Adrenal gland (tissue), 9 donors: ENCODE measurements at regions not wholly inside any gene's neighbourhood (a gene's known extent, or its start where the extent isn't known, plus 50 kb on each side); places are given as distances from the start of the nearest gene placed in this dataset.

Source experiments
- DNase-seq, 7 donors: peaks; one replicate each; pipeline ENCODE4 v3.0.0-alpha.2; 2019 to 2020
- H3K27ac ChIP-seq, 5 donors: fragments of 200-600 bp; sonication (generic) in 4 of 5; 1 replicate in 3 of 5; 2 replicates in 2 of 5; pipeline versions ENCODE4 v1.5.1 to v1.8.0; 2016 to 2020; ENCODE audit warnings: mild to moderate bottlenecking in 1 of 5
- H3K27me3 ChIP-seq: fragments of 200-600 bp; 2 replicates; pipeline ENCODE4 v1.8.0; 2021
- H3K36me3 ChIP-seq, 2 donors: fragments of 200-600 bp; replicated peaks in 1 of 2; 1 replicate in 1 of 2; 2 replicates in 1 of 2; pipeline versions ENCODE4 v1.5.1 to v1.8.0; 2018 to 2022
- H3K4me1 ChIP-seq, 2 donors: fragments of 200-600 bp; replicated peaks in 1 of 2; 1 replicate in 1 of 2; 2 replicates in 1 of 2; pipeline versions ENCODE4 v1.5.1 to v1.8.0; 2018 to 2021
- H3K4me3 ChIP-seq, 4 donors: fragments of 200-600 bp; sonication (generic) in 3 of 4; one replicate each; pipeline ENCODE4 v1.5.1; 2016 to 2018
- H3K9me3 ChIP-seq, 3 donors: fragments of 200-600 bp; sonication (generic) in 1 of 3; replicated peaks in 1 of 3; 1 replicate in 2 of 3; 2 replicates in 1 of 3; pipeline versions ENCODE4 v1.5.1 to v1.8.0; 2016 to 2021
- CTCF ChIP-seq, 6 experiments: fragments of 450-650 bp in 4 of 6; fragments of 200-600 bp in 2 of 6; sonication (generic) in 1 of 6; IDR thresholded peaks; 1 replicate in 5 of 6; 2 replicates in 1 of 6; pipeline versions ENCODE4 v1.5.1 to v1.8.0; 2016 to 2021; ENCODE audit warnings: antibody characterized with exemption in 6 of 6, mild to moderate bottlenecking in 2 of 6, moderate library complexity in 1 of 6
- POLR2A ChIP-seq, 2 donors: fragments of 450-650 bp; IDR thresholded peaks; one replicate each; pipeline ENCODE4 v1.6.1; 2017; ENCODE audit warnings: antibody characterized with exemption in 2 of 2, mild to moderate bottlenecking in 2 of 2, moderate library complexity in 1 of 2
- WGBS, 4 donors: extraction: QIAGEN DNeasy Blood & Tissue Kit in 2 of 4; methylation state at CpG; one replicate each; pipeline versions ENCODE4 v1.1.5 to v1.1.7; 2013 to 2017; 5-methylcytosine and 5-hydroxymethylcytosine counted together
- intact Hi-C, 2 donors: fragments of 100-400 bp; cut with DNase I; formaldehyde crosslinking; loops; one replicate each; pipeline versions ENCODE4 v1.14.1 to v1.15.0; 2022 to 2023
- donor health status: healthy with polysubstance abuse.
- donor health status: Bipolar disorder and iron deficiency.
- donor health status: DM: yes; HTN: yes; CAD: no.
- donor health status: DM: no; HTN: no; CAD: no.
- donor health status: DM: no; HTN: no; CAD: no.

- Histone ChIP-seq H3K36me3 (no peaks in the 10 kb centered on the region), H3K4me1 (peaks cover 0 to 19% of the 10 kb centered on the region in 2 donors), H3K4me3 (no peak overlapping the region), H3K9me3 (no peaks in the 10 kb centered on the region), H3K27me3 (no peaks in the 10 kb centered on the region), H3K27ac (no peak overlapping the region)
- peak in 5 of 7 donors; percentile 19 to 56 (median 51) for DNase-seq
- WGBS, 4 donors, result 89 to 100% (median 98%) methylated on average over 4 of the region's 4 CpGs
- intact Hi-C loops, result no loop called here
- TF ChIP-seq POLR2A (IDR thresholded peaks at IDR 0.05), result no peak
- TF ChIP-seq CTCF (IDR thresholded peaks at IDR 0.05), result no peak
These were observed 215.5 kb downstream of the TMEM167A start for GRCh38 chr5:82861701-82862100.

- DNase-seq, result no peak
- TF ChIP-seq CTCF (IDR thresholded peaks at IDR 0.05) (no peak), POLR2A (IDR thresholded peaks at IDR 0.05) (no peak)
- Histone ChIP-seq H3K4me3 (no peak overlapping the region), H3K4me1 (peaks cover 0 to 19% of the 10 kb centered on the region in 2 donors), H3K9me3 (no peaks in the 10 kb centered on the region), H3K27me3 (no peaks in the 10 kb centered on the region), H3K36me3 (no peaks in the 10 kb centered on the region), H3K27ac (no peak overlapping the region)
- WGBS, 4 donors, result 63 to 70% (median 65%) methylated on average over 8 of the region's 8 CpGs
- intact Hi-C loops, result no loop called here
These were observed 217.6 kb downstream of the TMEM167A start for GRCh38 chr5:82859451-82860140.

GRCh38 chr5:82858151-82859025, 218.8 kb downstream of the TMEM167A start:
- WGBS, 4 donors, result 64 to 74% (median 71%) methylated on average over 9 of the region's 9 CpGs
- Histone ChIP-seq H3K27me3 (no peaks in the 10 kb centered on the region), H3K9me3 (no peaks in the 10 kb centered on the region), H3K4me1 (peaks cover 0 to 19% of the 10 kb centered on the region in 2 donors), H3K4me3 (no peak overlapping the region), H3K36me3 (no peaks in the 10 kb centered on the region), H3K27ac (peak overlapping the region in 1 of 5 donors; percentile 10)
- intact Hi-C loops, result no loop called here
- no peak for TF ChIP-seq CTCF (IDR thresholded peaks at IDR 0.05)
- TF ChIP-seq POLR2A (IDR thresholded peaks at IDR 0.05), result no peak
- DNase-seq, result peak in 1 of 7 donors; percentile 12

GRCh38 chr5:82855893-82856550, 221.2 kb downstream of the TMEM167A start:
- TF ChIP-seq POLR2A (IDR thresholded peaks at IDR 0.05) (no peak), CTCF (IDR thresholded peaks at IDR 0.05) (no peak)

More at GRCh38 chr5:82855893-82856550, 221.2 kb downstream of the TMEM167A start:
- no peaks in the 10 kb centered on the region for H3K36me3 ChIP-seq
- intact Hi-C loops, result no loop called here
- no peaks in the 10 kb centered on the region for H3K9me3 ChIP-seq
- peak in 2 of 7 donors; percentile 6 to 20 for DNase-seq
- peaks cover 0 to 11% of the 10 kb centered on the region in 2 donors for H3K4me1 ChIP-seq
- H3K27ac ChIP-seq, result no peak overlapping the region
- no peaks in the 10 kb centered on the region for H3K27me3 ChIP-seq
- 52 to 63% (median 58%) methylated on average over 5 of the region's 5 CpGs for WGBS, 4 donors
- no peak overlapping the region for H3K4me3 ChIP-seq
